ENCODE measurements at regions not wholly inside any gene's neighbourhood (a gene's known extent, or its start where the extent isn't known, plus 50 kb on each side); places are given as distances from the start of the nearest gene placed in this dataset.

- WGBS: 82% methylated on average over 4 of the region's 4 CpGs
- no peak overlapping the region for H3K4me3 ChIP-seq
- H3K9me3 ChIP-seq: no peaks in the 10 kb centered on the region
- no peaks in the 10 kb centered on the region for H3K27me3 ChIP-seq
- no peaks in the 10 kb centered on the region for H3K36me3 ChIP-seq
- DNase-seq (ENCODE audit: low spot score in 2 of 2): no peak
- no peak overlapping the region for H3K27ac ChIP-seq
- TF ChIP-seq EP300 (IDR thresholded peaks at IDR 0.05) (no peak), POLR2AphosphoS5 (IDR thresholded peaks at IDR 0.05) (no peak), POLR2A (IDR thresholded peaks at IDR 0.05) (no peak), CTCF (IDR thresholded peaks at IDR 0.05) (no peak)
- H3K4me1 ChIP-seq: no peaks in the 10 kb centered on the region
These were observed 470.6 kb upstream of the MPDZ start for GRCh38 chr9:13750061-13750460.

GRCh38 chr9:13746876-13747275 is 467.4 kb upstream of the MPDZ start:
- H3K36me3 ChIP-seq: no peaks in the 10 kb centered on the region
- 91% methylated on average over 1 of the region's 1 CpG for WGBS
- no peaks in the 10 kb centered on the region for H3K4me1 ChIP-seq
- DNase-seq (ENCODE audit: low spot score in 2 of 2): no peak
- TF ChIP-seq EP300 (IDR thresholded peaks at IDR 0.05) (no peak), POLR2A (IDR thresholded peaks at IDR 0.05) (no peak), POLR2AphosphoS5 (IDR thresholded peaks at IDR 0.05) (no peak), CTCF (IDR thresholded peaks at IDR 0.05) (no peak)
- H3K4me3 ChIP-seq: no peak overlapping the region
- no peaks in the 10 kb centered on the region for H3K9me3 ChIP-seq
- no peaks in the 10 kb centered on the region for H3K27me3 ChIP-seq
- H3K27ac ChIP-seq: no peak overlapping the region

GRCh38 chr9:13744261-13744901 is 464.9 kb upstream of the MPDZ start:
- no peak overlapping the region for H3K27ac ChIP-seq
- no peaks in the 10 kb centered on the region for H3K4me1 ChIP-seq
- no peaks in the 10 kb centered on the region for H3K9me3 ChIP-seq
- no peak overlapping the region for H3K4me3 ChIP-seq
- TF ChIP-seq POLR2AphosphoS5 (IDR thresholded peaks at IDR 0.05) (no peak), EP300 (IDR thresholded peaks at IDR 0.05) (no peak), POLR2A (IDR thresholded peaks at IDR 0.05) (no peak), CTCF (IDR thresholded peaks at IDR 0.05) (no peak)
- no peaks in the 10 kb centered on the region for H3K27me3 ChIP-seq
- no peaks in the 10 kb centered on the region for H3K36me3 ChIP-seq
- no peak for DNase-seq (ENCODE audit: low spot score in 2 of 2)
- 63% methylated on average over 16 of the region's 16 CpGs for whole genome bisulfite sequencing

GRCh38 chr9:13737885-13738284 is 458.4 kb upstream of the MPDZ start:
- DNase-seq (ENCODE audit: low spot score in 2 of 2): no peak
- no peak for TF ChIP-seq CTCF (IDR thresholded peaks at IDR 0.05)
- TF ChIP-seq POLR2A (IDR thresholded peaks at IDR 0.05): no peak
- no peak for TF ChIP-seq POLR2AphosphoS5 (IDR thresholded peaks at IDR 0.05)
- no peak for TF ChIP-seq EP300 (IDR thresholded peaks at IDR 0.05)
- no peak overlapping the region for H3K4me3 ChIP-seq
- H3K27ac ChIP-seq: no peak overlapping the region
- no peaks in the 10 kb centered on the region for H3K4me1 ChIP-seq
- no peaks in the 10 kb centered on the region for H3K27me3 ChIP-seq
- H3K36me3 ChIP-seq: no peaks in the 10 kb centered on the region
- H3K9me3 ChIP-seq: no peaks in the 10 kb centered on the region

- H3K4me1 ChIP-seq: no peaks in the 10 kb centered on the region
- H3K27ac ChIP-seq: no peak overlapping the region
- H3K9me3 ChIP-seq: no peaks in the 10 kb centered on the region
- TF ChIP-seq POLR2AphosphoS5 (IDR thresholded peaks at IDR 0.05): no peak
- no peak for TF ChIP-seq CTCF (IDR thresholded peaks at IDR 0.05)
- TF ChIP-seq POLR2A (IDR thresholded peaks at IDR 0.05): no peak
- no peak for TF ChIP-seq EP300 (IDR thresholded peaks at IDR 0.05)
- H3K27me3 ChIP-seq: no peaks in the 10 kb centered on the region
- no peak for DNase-seq (ENCODE audit: low spot score in 2 of 2)
- WGBS: 82% methylated on average over 5 of the region's 5 CpGs
- H3K4me3 ChIP-seq: no peak overlapping the region
- no peaks in the 10 kb centered on the region for H3K36me3 ChIP-seq
These were observed 455.7 kb upstream of the MPDZ start for GRCh38 chr9:13735181-13735580.

Data from suprapubic skin (tissue), 4 donors.